Skeletal muscle tissue (tissue), 3 donors: ENCODE measurements at regions not wholly inside any gene's neighbourhood (a gene's known extent, or its start where the extent isn't known, plus 50 kb on each side); places are given as distances from the start of the nearest gene placed in this dataset.

Experiments
- H3K27ac ChIP-seq: one replicate; pipeline ENCODE4 v1.7.0; 2013; ENCODE audit warnings: mild to moderate bottlenecking, low read depth, low read length, inconsistent platforms
- H3K27me3 ChIP-seq, 3 donors: one replicate each; pipeline ENCODE4 v1.7.0; 2013; ENCODE audit warnings: low read length in 3 of 3; ENCODE audit not compliant: control insufficient read depth in 3 of 3, insufficient read depth in 3 of 3
- H3K36me3 ChIP-seq, 3 donors: one replicate each; pipeline ENCODE4 v1.7.0; 2013; ENCODE audit warnings: low read length in 3 of 3; ENCODE audit not compliant: control insufficient read depth in 3 of 3, insufficient read depth in 3 of 3
- H3K4me1 ChIP-seq, 3 donors: one replicate each; pipeline ENCODE4 v1.7.0; 2013; ENCODE audit warnings: low read length in 3 of 3, mild to moderate bottlenecking in 3 of 3; ENCODE audit not compliant: control insufficient read depth in 3 of 3, insufficient read depth in 3 of 3
- H3K4me3 ChIP-seq, 3 donors: one replicate each; pipeline ENCODE4 v1.7.0; 2013; ENCODE audit warnings: low read length in 3 of 3
- H3K9ac ChIP-seq, 3 donors: one replicate each; pipeline ENCODE4 v1.7.0; 2013; ENCODE audit warnings: low read length in 3 of 3, mild to moderate bottlenecking in 3 of 3, moderate library complexity in 2 of 3, low read depth in 1 of 3
- H3K9me3 ChIP-seq, 3 donors: one replicate each; pipeline ENCODE4 v1.7.0; 2013; ENCODE audit warnings: low read length in 3 of 3; ENCODE audit not compliant: control insufficient read depth in 3 of 3
- donor health status: Osteomylitis.

DNA sequence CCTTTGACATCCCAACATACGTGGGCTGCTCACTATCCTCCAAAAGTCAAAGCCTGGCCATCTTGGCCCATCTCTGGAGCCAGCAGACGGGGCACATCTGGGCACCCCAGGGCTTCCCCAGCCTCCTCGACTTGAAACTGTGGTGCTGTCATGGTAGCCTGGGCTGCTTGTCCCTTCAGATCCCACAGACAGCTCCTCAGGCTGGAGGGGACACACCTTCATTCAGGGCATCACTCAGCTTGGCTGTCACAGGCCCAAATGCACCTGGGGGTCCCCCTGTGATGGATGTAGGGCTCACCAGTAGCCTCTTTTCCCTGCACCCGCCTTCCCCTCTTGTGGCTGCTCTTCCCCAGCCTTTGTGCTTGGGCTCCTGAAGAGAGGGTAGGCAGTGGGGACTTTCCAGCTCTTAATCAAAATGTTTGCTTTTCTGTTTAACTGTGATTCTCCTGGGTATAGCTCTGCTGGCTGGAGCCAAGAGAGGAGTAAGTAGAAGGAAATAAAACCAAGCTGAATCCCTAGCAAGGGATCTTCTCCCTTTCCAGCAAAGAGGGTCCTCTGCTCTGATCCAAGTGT lies 92.3 kb downstream of the GYPC start:
- H3K9me3 ChIP-seq: no peaks in the 10 kb centered on the region
- H3K36me3 ChIP-seq: no peaks in the 10 kb centered on the region
- no peak overlapping the region for H3K4me3 ChIP-seq
- H3K9ac ChIP-seq: no peak overlapping the region
- no peaks in the 10 kb centered on the region for H3K27me3 ChIP-seq
- H3K4me1 ChIP-seq: no peaks in the 10 kb centered on the region
- H3K27ac ChIP-seq: no peak overlapping the region

DNA sequence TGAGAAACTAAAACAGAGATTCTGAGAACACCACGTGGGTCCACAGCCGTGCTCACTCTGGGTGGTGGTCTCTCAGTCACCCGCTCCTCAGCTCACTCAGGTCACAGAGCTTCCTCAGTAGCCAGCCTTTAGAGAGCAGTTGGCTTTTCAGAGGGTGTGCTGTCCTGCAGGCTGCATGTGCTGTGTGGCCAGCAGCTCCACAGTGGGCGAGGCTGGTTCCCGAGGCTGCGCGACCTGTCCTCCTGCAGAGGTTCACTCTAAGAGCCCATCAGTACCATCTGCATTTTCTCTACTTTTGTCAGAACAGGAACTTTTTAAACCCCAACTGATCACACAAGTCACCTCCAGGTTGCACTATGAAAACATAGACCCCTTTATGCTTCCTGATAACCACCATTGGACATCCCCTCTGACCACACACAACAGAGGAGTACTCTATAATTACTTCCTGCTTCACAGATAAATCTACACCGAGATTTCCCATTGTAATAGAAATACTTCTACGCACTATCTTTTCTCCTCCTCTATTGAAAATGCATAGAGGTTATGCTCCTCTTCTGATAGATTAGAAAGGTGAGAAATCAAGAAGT lies 93.1 kb downstream of the GYPC start:
- no peak overlapping the region for H3K27ac ChIP-seq
- no peaks in the 10 kb centered on the region for H3K4me1 ChIP-seq
- no peaks in the 10 kb centered on the region for H3K9me3 ChIP-seq
- H3K36me3 ChIP-seq: no peaks in the 10 kb centered on the region
- H3K9ac ChIP-seq: no peak overlapping the region
- no peaks in the 10 kb centered on the region for H3K27me3 ChIP-seq
- no peak overlapping the region for H3K4me3 ChIP-seq

DNA sequence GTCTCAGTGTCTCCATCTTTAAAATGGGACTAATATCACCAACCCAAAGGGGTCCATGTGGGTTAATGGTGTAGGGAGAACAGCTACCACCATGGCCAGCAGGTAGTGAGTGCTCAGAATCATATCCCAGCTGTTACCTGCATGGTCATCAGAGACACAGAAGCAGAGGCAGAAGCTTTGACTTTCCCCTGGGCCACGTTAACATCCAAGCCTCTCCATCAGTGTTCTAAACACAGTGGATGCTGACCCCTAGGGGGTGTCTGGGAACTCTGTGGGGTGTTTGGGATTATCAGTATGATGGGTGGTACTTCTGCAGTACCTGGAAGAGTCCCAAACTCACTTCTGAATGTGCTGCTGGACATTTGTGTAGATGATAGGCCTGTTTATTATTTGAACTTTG lies 93.6 kb downstream of the GYPC start:
- H3K27ac ChIP-seq: no peak overlapping the region
- no peaks in the 10 kb centered on the region for H3K36me3 ChIP-seq
- no peaks in the 10 kb centered on the region for H3K9me3 ChIP-seq

DNA sequence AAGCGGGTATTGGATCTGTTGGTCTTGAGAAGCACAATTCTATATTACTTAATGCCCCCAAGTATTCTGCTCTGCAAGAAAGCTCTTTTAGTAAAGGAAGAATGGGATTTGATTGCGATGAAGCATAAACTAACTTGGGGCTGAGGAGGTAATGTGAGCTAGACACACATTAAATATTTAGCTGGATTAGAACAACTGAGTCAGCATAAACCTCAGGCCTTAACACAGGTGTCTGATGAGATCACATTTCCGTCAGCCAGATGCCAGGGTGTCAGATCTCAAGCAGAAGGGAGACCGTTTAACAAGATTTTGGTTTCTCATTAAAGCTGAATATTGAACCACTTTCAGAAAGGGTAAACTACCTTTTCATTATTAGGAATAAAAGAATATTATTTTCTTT lies 94.5 kb downstream of the GYPC start:
- H3K9ac ChIP-seq: no peak overlapping the region
- no peaks in the 10 kb centered on the region for H3K9me3 ChIP-seq
- H3K4me3 ChIP-seq: no peak overlapping the region
- H3K4me1 ChIP-seq: no peaks in the 10 kb centered on the region
- no peaks in the 10 kb centered on the region for H3K27me3 ChIP-seq
- H3K36me3 ChIP-seq: no peaks in the 10 kb centered on the region
- no peak overlapping the region for H3K27ac ChIP-seq

More for the DNA sequence above, 93.6 kb downstream of the GYPC start:
- Histone ChIP-seq H3K9ac (no peak overlapping the region), H3K4me1 (no peaks in the 10 kb centered on the region), H3K27me3 (no peaks in the 10 kb centered on the region), H3K4me3 (no peak overlapping the region)

DNA sequence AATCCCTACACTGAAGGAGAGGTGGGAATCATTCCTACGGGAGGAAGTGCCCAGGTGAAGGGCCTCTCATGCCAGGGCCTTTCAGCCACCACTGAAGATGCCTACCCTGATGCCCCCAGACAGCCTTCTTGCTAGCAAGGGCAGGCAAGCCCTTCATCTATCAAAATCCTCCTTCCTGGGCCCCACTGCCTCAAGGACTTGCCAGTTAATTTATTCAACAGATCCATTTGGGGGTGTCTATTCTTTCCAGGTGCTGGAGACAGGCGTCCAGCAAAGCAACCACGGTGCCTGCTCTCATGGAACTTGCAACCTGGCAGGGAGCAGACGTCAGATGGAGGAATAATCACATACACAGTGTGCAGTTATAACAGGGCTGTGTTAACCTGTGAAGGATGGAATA lies 95.5 kb downstream of the GYPC start:
- H3K27ac ChIP-seq: no peak overlapping the region
- H3K9me3 ChIP-seq: peaks cover 0 to 3% (median 2%) of the 10 kb centered on the region in 3 donors
- no peaks in the 10 kb centered on the region for H3K36me3 ChIP-seq
- H3K4me3 ChIP-seq: no peak overlapping the region
- no peaks in the 10 kb centered on the region for H3K4me1 ChIP-seq
- H3K27me3 ChIP-seq: no peaks in the 10 kb centered on the region
- no peak overlapping the region for H3K9ac ChIP-seq

DNA sequence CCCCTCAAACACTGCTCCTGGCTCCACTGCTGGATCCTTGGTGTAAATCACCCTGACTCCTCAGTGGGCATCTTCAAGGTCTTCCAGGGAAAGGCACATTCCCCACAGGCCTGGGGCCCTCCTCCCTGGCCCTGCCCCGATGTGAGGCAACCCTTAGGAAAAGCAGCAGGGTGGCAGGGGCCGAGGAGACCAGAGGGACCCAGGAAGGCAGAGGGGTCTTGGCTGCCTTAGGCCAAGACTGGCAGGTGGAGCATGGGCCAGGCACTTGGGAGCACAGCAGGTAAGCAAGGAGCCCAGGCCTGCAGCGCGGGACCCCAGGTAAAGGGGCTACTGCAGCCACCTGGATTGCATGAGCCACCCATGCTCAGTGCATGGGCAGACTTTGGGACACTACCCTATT lies 96.9 kb downstream of the GYPC start:
- H3K36me3 ChIP-seq: no peaks in the 10 kb centered on the region
- H3K9me3 ChIP-seq: peaks cover 0 to 3% (median 2%) of the 10 kb centered on the region in 3 donors
- H3K27me3 ChIP-seq: no peaks in the 10 kb centered on the region
- no peak overlapping the region for H3K9ac ChIP-seq
- no peaks in the 10 kb centered on the region for H3K4me1 ChIP-seq
- no peak overlapping the region for H3K27ac ChIP-seq
- H3K4me3 ChIP-seq: no peak overlapping the region

DNA sequence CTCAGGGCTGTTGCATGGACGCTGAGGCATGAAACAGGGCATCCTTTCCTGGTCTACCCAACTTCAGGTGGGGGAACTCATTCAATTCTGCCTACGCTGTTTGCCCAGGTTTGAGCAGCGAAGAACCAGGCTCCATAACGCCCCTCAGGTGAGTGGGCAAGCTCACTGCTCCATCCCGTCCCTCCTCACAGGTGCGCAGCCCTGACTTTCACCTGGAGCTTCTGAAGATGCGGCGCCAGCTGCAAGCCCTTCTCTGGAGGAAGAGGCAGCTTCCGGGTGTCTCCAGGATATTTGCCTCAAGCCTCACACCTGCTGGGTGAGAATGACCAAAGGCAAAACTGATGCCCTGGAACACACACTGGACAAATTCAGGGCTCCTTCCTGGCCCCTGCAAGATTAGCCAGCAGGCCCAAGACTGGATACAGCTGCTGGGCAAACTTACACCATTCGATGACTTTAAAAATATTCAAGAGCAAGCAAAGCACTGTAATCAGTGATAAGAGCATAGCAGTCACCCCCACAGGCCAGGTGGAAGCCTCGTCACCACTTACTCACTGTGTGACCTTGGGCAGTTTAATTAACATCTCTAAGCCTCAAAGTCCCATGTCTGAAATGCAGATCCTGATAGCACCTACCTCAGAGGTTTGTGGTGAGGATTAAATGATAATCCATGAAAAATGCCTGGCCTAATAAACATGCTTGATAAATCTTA lies 97.7 kb downstream of the GYPC start:
- Histone ChIP-seq H3K9me3 (peaks cover 0 to 3% (median 2%) of the 10 kb centered on the region in 3 donors), H3K27me3 (no peaks in the 10 kb centered on the region), H3K36me3 (no peaks in the 10 kb centered on the region), H3K9ac (no peak overlapping the region), H3K4me1 (no peaks in the 10 kb centered on the region), H3K4me3 (no peak overlapping the region), H3K27ac (no peak overlapping the region)

DNA sequence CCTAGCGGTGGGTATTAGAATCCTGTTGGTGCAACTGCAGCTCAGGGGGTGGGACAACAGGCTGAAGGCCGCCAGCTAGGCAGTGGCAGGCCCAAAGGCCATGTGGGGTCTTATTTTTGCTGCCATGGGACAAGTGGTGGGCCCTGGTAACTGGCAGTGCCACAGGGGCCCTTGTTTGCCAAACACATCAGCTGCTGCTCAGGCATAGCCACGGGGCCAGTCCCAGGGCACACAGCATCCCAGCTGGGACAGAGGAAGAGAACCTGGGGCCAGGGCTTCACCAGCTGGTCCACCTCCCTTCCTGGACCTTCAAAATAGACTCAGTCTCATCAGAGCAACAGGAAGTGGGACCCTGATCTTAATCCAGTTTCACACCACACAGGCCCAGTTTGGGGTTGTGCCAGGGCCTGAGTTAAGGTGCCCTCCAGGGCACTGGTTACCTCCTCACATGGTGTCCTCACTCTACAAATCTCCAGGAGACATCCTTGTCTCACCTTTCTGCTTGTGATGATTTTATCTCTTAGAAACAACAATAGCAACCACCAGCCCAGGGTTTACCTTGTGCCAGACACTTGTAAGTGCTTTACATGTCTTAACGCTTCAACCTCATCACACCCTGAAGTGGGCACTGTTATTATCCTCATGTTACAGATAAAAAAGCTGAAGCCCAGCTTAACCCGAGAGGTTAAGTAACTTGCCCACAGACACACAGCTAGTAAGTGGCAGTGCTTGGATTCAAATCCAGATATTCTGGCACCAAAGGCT lies 98.5 kb downstream of the GYPC start:
- Histone ChIP-seq H3K4me1 (no peaks in the 10 kb centered on the region), H3K27me3 (no peaks in the 10 kb centered on the region), H3K9ac (no peak overlapping the region), H3K27ac (no peak overlapping the region), H3K9me3 (peaks cover 0 to 3% (median 2%) of the 10 kb centered on the region in 3 donors), H3K36me3 (no peaks in the 10 kb centered on the region), H3K4me3 (no peak overlapping the region)

DNA sequence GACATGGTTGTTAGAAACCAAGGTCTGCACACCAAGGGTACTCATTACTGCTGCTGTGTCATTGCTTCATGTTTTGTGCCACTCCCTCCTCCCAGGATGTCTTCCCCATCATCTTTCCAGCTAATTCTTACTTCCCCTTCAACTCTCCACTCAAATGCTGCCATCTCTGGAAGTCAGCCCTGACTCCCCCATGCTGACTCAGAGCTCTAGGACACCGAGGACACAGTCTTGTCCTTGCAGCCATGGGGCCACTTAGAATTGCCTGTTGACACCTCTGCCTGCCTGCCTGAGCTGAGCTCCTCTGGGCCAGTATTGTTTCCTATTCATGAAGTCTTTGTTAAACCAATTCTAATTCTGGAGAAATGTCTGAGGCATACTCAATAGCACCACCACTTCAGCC lies 100.2 kb downstream of the GYPC start:
- Histone ChIP-seq H3K27ac (no peak overlapping the region), H3K4me3 (no peak overlapping the region), H3K9ac (no peak overlapping the region), H3K4me1 (peaks cover 0 to 1% (median 0%) of the 10 kb centered on the region in 3 donors), H3K9me3 (peaks cover 0 to 3% (median 2%) of the 10 kb centered on the region in 3 donors), H3K36me3 (no peaks in the 10 kb centered on the region), H3K27me3 (no peaks in the 10 kb centered on the region)
